ENCODE measurements at regions not wholly inside any gene's neighbourhood (a gene's known extent, or its start where the extent isn't known, plus 50 kb on each side); places are given as distances from the start of the nearest gene placed in this dataset.

- no peaks in the 10 kb centered on the region for H3K9me3 ChIP-seq (ENCODE audit: low read depth, low read length, poor library complexity, severe bottlenecking)
- POLR2A ChIA-PET (ENCODE audit: low non-redundant PET), result no interaction called here
- no peak overlapping the region for H3K4me3 ChIP-seq (ENCODE audit: low read depth, low read length, poor library complexity, severe bottlenecking)
- BruUV-seq (replicated peaks), result no TSS peak
- H3K36me3 ChIP-seq (ENCODE audit: insufficient read depth, low read length, poor library complexity, severe bottlenecking), result no peaks in the 10 kb centered on the region
- H3K27me3 ChIP-seq (replicated peaks; ENCODE audit: insufficient read depth, low read depth, low read length, poor library complexity), result no peaks in the 10 kb centered on the region
- TF ChIP-seq, protein P1, sequence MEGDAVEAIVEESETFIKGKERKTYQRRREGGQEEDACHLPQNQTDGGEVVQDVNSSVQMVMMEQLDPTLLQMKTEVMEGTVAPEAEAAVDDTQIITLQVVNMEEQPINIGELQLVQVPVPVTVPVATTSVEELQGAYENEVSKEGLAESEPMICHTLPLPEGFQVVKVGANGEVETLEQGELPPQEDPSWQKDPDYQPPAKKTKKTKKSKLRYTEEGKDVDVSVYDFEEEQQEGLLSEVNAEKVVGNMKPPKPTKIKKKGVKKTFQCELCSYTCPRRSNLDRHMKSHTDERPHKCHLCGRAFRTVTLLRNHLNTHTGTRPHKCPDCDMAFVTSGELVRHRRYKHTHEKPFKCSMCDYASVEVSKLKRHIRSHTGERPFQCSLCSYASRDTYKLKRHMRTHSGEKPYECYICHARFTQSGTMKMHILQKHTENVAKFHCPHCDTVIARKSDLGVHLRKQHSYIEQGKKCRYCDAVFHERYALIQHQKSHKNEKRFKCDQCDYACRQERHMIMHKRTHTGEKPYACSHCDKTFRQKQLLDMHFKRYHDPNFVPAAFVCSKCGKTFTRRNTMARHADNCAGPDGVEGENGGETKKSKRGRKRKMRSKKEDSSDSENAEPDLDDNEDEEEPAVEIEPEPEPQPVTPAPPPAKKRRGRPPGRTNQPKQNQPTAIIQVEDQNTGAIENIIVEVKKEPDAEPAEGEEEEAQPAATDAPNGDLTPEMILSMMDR (conservative IDR thresholded peaks at IDR 0.05; ENCODE audit: low read depth, low read length), result no peak
- no peak for TF ChIP-seq EZH2 (IDR thresholded peaks at IDR 0.05; ENCODE audit: borderline replicate concordance, low read depth, low read length, poor library complexity, severe bottlenecking)
- CTCF ChIA-PET, result no interaction called here
- H3K27ac ChIP-seq (ENCODE audit: low read depth, low read length, poor library complexity, severe bottlenecking), result no peak overlapping the region
- DNase-seq (ENCODE audit: low spot score), result no peak
- no peaks in the 10 kb centered on the region for H3K4me1 ChIP-seq (ENCODE audit: insufficient read depth, low read length, poor library complexity, severe bottlenecking)
- intact Hi-C loops (cut with micrococcal nuclease; ENCODE audit: unreplicated experiment), result no loop called here
Observed at GRCh38 chr13:68522184-68522583, 1292.0 kb upstream of the PCDH9 start.

DNA sequence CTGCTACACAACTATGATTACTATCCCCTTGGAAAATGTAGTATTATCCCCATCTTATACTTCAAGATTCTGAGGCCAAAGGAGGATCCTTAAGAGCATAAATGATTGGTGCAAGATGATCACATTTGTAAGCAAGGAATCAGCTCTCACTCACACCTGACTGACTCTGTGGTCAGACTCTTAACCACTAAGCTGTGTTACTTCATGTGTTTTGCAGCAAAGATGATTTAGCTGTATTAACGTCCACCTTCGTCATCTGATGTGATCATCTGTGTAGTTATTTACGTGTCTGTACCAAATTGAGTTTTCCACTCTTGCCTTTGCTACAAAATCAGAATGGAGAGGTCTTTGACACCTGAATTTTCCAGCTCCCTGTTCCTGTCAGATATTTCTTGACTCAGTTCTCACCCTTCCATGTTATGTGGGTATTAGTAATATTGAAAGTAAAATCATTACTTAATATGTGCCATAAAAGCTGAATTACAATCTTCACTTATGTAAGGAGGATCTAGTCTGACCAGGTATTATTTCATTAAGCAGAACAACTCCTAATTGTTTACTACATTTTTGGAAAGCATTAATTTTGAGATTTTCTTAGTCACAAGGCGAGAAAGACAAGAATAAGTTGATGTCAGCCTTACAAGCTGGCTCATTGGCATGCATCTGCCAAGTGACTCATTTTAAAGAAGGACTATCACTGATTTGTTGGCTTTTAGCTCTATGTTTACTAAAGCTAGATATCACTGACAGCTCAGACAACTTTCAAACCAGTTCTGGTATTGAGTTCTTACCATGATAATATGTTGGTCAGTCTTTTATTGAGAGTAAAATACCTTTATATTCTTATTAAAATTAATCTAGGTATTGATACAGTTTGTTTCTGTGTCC is 1279.8 kb upstream of the PCDH9 start:
- intact Hi-C loops (cut with micrococcal nuclease; ENCODE audit: unreplicated experiment), result no loop called here
- CTCF ChIA-PET, result no interaction called here
- H3K4me1 ChIP-seq (ENCODE audit: insufficient read depth, low read length, poor library complexity, severe bottlenecking), result no peaks in the 10 kb centered on the region
- DNase-seq (ENCODE audit: low spot score), result no peak
- TF ChIP-seq EZH2 (IDR thresholded peaks at IDR 0.05; ENCODE audit: borderline replicate concordance, low read depth, low read length, poor library complexity, severe bottlenecking), result no peak
- H3K36me3 ChIP-seq (ENCODE audit: insufficient read depth, low read length, poor library complexity, severe bottlenecking), result no peaks in the 10 kb centered on the region
- BruUV-seq (replicated peaks), result no TSS peak
- POLR2A ChIA-PET (ENCODE audit: low non-redundant PET), result no interaction called here
- no peak overlapping the region for H3K27ac ChIP-seq (ENCODE audit: low read depth, low read length, poor library complexity, severe bottlenecking)
- H3K9me3 ChIP-seq (ENCODE audit: low read depth, low read length, poor library complexity, severe bottlenecking), result no peaks in the 10 kb centered on the region
- H3K4me3 ChIP-seq (ENCODE audit: low read depth, low read length, poor library complexity, severe bottlenecking), result no peak overlapping the region
- H3K27me3 ChIP-seq (replicated peaks; ENCODE audit: insufficient read depth, low read depth, low read length, poor library complexity), result no peaks in the 10 kb centered on the region

- H3K9me3 ChIP-seq (ENCODE audit: low read depth, low read length, poor library complexity, severe bottlenecking), result no peaks in the 10 kb centered on the region
- CTCF ChIA-PET, result no interaction called here
- no TSS peak for BruUV-seq (replicated peaks)
- H3K4me1 ChIP-seq (ENCODE audit: insufficient read depth, low read length, poor library complexity, severe bottlenecking), result no peaks in the 10 kb centered on the region
- TF ChIP-seq, protein P1 (conservative IDR thresholded peaks at IDR 0.05; ENCODE audit: low read depth, low read length), result no peak
- TF ChIP-seq EZH2 (IDR thresholded peaks at IDR 0.05; ENCODE audit: borderline replicate concordance, low read depth, low read length, poor library complexity, severe bottlenecking), result no peak
- intact Hi-C loops (cut with micrococcal nuclease; ENCODE audit: unreplicated experiment), result no loop called here
- H3K27ac ChIP-seq (ENCODE audit: low read depth, low read length, poor library complexity, severe bottlenecking), result no peak overlapping the region
- H3K4me3 ChIP-seq (ENCODE audit: low read depth, low read length, poor library complexity, severe bottlenecking), result no peak overlapping the region
- H3K36me3 ChIP-seq (ENCODE audit: insufficient read depth, low read length, poor library complexity, severe bottlenecking), result no peaks in the 10 kb centered on the region
- POLR2A ChIA-PET (ENCODE audit: low non-redundant PET), result no interaction called here
- no peaks in the 10 kb centered on the region for H3K27me3 ChIP-seq (replicated peaks; ENCODE audit: insufficient read depth, low read depth, low read length, poor library complexity)
- no peak for DNase-seq (ENCODE audit: low spot score)
Observed at GRCh38 chr13:68506888-68507551, 1276.9 kb upstream of the PCDH9 start.

Measured in A673 (cell line).